ENCODE measurements at regions not wholly inside any gene's neighbourhood (a gene's known extent, or its start where the extent isn't known, plus 50 kb on each side); places are given as distances from the start of the nearest gene placed in this dataset.

DNA sequence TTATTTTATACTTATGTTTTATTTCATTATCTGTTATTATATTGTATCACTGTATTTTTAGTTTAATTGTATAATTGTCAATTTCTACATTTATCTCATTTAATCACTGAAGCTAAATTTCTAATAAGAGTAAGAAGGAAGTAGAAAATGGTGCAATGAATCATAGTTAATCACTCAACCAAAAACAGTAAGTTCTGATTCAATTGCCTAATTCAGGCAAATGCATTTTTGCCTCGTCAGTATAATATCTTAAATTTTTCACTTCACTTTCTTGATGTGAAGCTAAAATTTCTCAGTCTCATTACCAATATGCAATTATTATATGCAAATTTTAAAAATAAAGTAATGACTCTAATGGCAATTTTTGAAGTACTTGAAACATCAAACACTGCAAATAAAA is 340.5 kb upstream of the USP15 start:
- TF ChIP-seq, protein P1, sequence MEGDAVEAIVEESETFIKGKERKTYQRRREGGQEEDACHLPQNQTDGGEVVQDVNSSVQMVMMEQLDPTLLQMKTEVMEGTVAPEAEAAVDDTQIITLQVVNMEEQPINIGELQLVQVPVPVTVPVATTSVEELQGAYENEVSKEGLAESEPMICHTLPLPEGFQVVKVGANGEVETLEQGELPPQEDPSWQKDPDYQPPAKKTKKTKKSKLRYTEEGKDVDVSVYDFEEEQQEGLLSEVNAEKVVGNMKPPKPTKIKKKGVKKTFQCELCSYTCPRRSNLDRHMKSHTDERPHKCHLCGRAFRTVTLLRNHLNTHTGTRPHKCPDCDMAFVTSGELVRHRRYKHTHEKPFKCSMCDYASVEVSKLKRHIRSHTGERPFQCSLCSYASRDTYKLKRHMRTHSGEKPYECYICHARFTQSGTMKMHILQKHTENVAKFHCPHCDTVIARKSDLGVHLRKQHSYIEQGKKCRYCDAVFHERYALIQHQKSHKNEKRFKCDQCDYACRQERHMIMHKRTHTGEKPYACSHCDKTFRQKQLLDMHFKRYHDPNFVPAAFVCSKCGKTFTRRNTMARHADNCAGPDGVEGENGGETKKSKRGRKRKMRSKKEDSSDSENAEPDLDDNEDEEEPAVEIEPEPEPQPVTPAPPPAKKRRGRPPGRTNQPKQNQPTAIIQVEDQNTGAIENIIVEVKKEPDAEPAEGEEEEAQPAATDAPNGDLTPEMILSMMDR (IDR thresholded peaks at IDR 0.05): no peak
- H3K27me3 ChIP-seq: no peaks in the 10 kb centered on the region
- no peak overlapping the region for H3K9ac ChIP-seq (ENCODE audit: low read depth in 2 of 2, low read length in 2 of 2)
- H3K27ac ChIP-seq: no peak overlapping the region
- H3K9me3 ChIP-seq: no peaks in the 10 kb centered on the region
- intact Hi-C loops (cut with DNase I): no loop called here
- no peak for DNase-seq
- no peak overlapping the region for H3K4me3 ChIP-seq
- H3K4me1 ChIP-seq: no peaks in the 10 kb centered on the region
- no peaks in the 10 kb centered on the region for H3K36me3 ChIP-seq

DNA sequence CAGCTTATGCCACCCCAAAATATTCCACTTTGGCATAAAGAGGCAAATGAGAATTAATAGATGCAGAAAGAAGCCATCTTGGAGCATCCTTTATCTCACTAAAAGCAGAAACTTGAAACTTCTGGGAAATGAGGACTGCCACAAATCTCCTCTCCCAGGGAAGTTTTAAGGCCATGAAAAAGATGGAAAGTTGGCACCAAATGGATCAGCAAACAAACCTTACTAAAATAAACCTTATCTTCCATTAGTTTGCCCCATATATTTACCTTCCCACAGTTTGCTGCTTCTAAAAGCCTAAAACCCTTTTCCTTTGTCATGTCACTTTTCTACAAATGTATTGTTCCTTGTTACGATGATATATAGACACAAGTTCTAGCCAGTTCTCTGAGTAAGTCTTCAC is 340.0 kb upstream of the USP15 start:
- no peak overlapping the region for H3K27ac ChIP-seq
- H3K27me3 ChIP-seq: no peaks in the 10 kb centered on the region
- intact Hi-C loops (cut with DNase I): no loop called here
- TF ChIP-seq, protein P1 (IDR thresholded peaks at IDR 0.05): no peak
- DNase-seq: no peak
- H3K9me3 ChIP-seq: no peaks in the 10 kb centered on the region
- no peaks in the 10 kb centered on the region for H3K36me3 ChIP-seq
- H3K4me3 ChIP-seq: no peak overlapping the region
- H3K9ac ChIP-seq (ENCODE audit: low read depth in 2 of 2, low read length in 2 of 2): no peak overlapping the region
- no peaks in the 10 kb centered on the region for H3K4me1 ChIP-seq

DNA sequence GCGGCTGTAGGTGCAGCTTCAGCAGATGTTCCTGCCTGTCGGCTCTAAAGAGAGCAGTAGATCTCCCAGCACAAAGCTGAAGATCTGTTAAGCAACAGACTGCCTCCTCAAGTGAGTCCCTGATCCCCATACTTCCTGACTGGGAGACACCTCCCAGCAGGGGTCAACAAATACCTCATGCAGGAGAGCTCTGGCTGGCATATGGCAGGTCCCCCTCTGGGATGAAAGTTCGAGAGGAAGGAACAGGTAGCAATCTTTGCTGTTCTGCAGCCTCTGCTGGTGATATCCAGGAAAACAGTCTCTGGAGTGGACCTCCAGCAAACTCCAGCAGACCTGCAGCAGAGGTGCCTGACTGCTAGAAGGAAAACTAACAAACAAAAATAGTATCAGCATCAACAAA is 337.1 kb upstream of the USP15 start:
- no peak overlapping the region for H3K27ac ChIP-seq
- no peak overlapping the region for H3K9ac ChIP-seq (ENCODE audit: low read depth in 2 of 2, low read length in 2 of 2)
- H3K36me3 ChIP-seq: no peaks in the 10 kb centered on the region
- H3K4me3 ChIP-seq: no peak overlapping the region
- TF ChIP-seq, protein P1 (IDR thresholded peaks at IDR 0.05): no peak
- DNase-seq: no peak
- intact Hi-C loops (cut with DNase I): no loop called here
- no peaks in the 10 kb centered on the region for H3K9me3 ChIP-seq
- no peaks in the 10 kb centered on the region for H3K27me3 ChIP-seq
- H3K4me1 ChIP-seq: no peaks in the 10 kb centered on the region

DNA sequence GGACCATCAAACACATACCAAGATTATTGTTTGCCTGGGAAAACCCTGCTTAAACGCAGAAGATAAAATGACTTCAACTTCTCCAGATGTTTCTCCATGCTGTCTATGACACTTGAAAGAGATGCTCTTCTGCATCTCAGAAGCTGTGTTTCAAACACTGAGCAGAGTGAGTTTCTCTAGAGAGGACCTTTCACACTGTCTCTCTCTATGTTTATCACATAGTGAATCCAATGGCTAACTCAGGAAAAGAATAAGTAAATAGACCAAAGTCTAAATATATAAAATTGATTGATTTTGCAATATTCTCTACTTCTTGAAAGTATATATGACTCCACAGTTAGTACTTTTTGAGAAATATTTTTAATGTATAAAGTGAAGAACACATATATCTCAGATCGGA is 325.6 kb upstream of the USP15 start:
- no peak overlapping the region for H3K4me3 ChIP-seq
- TF ChIP-seq, protein P1 (IDR thresholded peaks at IDR 0.05): no peak
- H3K9me3 ChIP-seq: no peaks in the 10 kb centered on the region
- no peaks in the 10 kb centered on the region for H3K27me3 ChIP-seq
- no peak for DNase-seq
- H3K9ac ChIP-seq (ENCODE audit: low read depth in 2 of 2, low read length in 2 of 2): no peak overlapping the region
- H3K4me1 ChIP-seq: no peaks in the 10 kb centered on the region
- no peaks in the 10 kb centered on the region for H3K36me3 ChIP-seq
- no peak overlapping the region for H3K27ac ChIP-seq
- intact Hi-C loops (cut with DNase I): no loop called here

DNA sequence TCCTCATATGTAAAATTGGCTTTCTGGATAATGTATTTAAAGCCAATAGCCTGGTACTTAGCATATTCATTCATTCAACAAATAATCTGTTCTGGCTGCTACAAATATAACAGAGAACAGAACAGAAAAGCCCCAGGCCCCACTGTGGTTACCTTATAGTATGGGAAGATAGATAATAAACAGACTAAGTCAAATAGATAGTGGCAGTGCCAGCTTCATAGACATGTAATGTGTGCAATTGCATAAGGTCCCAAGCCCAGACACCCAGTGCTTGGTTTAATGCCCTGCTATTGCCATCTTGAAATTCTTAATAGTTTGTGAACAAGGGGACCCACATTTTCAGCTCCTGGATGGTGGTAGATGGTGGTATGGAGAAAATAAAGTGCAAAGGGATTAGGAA is 320.2 kb upstream of the USP15 start:
- Histone ChIP-seq H3K27ac (no peak overlapping the region), H3K36me3 (no peaks in the 10 kb centered on the region), H3K9me3 (no peaks in the 10 kb centered on the region), H3K4me1 (no peaks in the 10 kb centered on the region), H3K4me3 (no peak overlapping the region), H3K27me3 (no peaks in the 10 kb centered on the region), H3K9ac (ENCODE audit: low read depth in 2 of 2, low read length in 2 of 2) (no peak overlapping the region)
- TF ChIP-seq, protein P1 (IDR thresholded peaks at IDR 0.05): no peak
- intact Hi-C loops (cut with DNase I): no loop called here
- DNase-seq: no peak

DNA sequence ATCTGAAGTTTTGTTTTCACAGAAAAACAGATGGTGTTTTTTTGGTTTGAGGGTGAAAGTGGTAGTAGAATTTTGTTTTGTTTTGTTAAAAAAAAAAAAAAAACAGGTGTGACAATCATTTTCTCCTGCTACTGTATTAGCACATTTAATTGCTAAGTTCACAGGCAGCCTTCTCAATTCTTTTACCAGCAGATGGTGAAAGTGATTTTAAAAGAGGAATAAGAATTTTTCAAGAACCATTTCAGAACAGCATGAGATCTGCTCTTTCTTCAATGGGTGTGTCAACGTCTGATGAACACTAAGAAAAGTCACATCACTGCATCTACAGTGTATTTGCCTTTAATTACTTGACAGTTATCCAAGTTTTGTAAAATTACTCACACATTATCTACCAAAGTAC is 303.7 kb upstream of the USP15 start:
- intact Hi-C loops (cut with DNase I): no loop called here
- no peak overlapping the region for H3K27ac ChIP-seq
- no peaks in the 10 kb centered on the region for H3K4me1 ChIP-seq
- no peaks in the 10 kb centered on the region for H3K27me3 ChIP-seq
- no peaks in the 10 kb centered on the region for H3K36me3 ChIP-seq
- TF ChIP-seq, protein P1 (IDR thresholded peaks at IDR 0.05): no peak
- DNase-seq: no peak
- peaks cover 3% of the 10 kb centered on the region for H3K9me3 ChIP-seq
- no peak overlapping the region for H3K9ac ChIP-seq (ENCODE audit: low read depth in 2 of 2, low read length in 2 of 2)
- H3K4me3 ChIP-seq: no peak overlapping the region

All from colonic mucosa (tissue), 4 donors.